NOMO-1 treated with DMSO at 0.1 percent for 48 hours (cell line): ENCODE measurements at regions not wholly inside any gene's neighbourhood (a gene's known extent, or its start where the extent isn't known, plus 50 kb on each side); places are given as distances from the start of the nearest gene placed in this dataset.

Experiments used
- DNase-seq: peaks from one replicate; lab custom pipeline; 2025; ENCODE audit not compliant: unreplicated experiment; lab: John Stamatoyannopoulos, UW

DNA sequence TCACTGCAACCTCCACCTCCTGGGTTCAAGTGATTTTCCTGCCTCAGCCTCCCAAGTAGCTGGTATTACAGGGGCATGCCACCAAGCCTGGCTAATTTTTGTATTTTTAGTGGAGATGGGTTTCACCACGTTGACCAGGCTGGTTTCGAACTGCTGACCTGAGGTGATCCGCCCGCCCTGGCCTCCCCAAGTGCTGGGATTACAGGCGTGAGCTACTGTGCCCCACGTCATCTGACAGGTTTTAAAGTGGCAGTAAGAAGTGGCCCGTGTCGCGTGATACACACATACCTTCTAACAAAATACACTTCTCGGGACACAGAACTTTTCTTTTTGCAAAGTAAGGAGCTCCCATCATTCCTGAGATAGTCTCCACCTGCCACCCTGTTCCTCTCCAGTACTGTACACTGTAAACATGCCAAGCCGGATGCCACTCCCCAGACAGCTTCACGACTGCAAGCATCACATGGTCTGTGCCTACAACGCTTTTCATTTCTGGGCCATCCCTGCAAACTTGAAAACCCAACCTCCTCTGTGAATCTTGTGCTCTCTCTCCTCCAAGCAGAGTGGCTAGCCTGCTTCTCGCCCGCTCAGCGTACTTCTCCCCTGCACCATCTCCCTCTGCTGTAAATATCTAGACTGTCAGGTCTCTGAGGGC lies 256.3 kb upstream of the KLF14 start:
- DNase-seq: no peak

DNA sequence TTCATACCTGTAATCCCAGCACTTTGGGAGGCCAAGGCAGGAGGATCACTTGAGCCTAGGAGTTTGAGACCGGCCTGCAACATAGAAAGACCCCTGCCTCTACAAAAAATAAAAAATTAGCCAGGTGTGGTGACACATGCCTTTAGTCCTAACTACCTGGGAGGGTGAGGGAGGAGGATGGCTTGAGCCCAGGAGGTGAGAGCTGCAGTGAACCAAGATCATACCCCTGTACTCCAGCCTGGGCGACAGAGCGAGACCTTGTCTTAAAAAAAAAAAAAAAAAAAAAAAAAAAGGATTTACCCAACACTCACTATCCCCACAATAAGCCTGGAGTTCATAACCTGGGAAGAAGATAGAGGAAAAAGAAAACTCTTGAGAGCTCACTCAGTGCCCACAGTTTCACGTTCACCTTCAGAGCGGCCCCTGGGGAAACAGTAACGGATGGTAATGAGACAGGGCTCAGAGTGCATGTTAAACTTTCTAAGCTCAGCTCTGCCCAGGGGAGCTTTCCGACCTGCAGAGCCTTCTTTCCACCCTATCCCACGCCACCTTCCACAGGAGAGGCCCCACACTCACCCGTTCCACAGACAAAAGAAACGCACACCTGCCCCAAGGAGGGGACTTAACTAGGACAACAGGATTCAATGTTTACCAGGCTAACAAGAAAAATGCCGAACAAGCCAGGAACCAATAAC lies 259.8 kb upstream of the KLF14 start:
- DNase-seq: no peak

DNA sequence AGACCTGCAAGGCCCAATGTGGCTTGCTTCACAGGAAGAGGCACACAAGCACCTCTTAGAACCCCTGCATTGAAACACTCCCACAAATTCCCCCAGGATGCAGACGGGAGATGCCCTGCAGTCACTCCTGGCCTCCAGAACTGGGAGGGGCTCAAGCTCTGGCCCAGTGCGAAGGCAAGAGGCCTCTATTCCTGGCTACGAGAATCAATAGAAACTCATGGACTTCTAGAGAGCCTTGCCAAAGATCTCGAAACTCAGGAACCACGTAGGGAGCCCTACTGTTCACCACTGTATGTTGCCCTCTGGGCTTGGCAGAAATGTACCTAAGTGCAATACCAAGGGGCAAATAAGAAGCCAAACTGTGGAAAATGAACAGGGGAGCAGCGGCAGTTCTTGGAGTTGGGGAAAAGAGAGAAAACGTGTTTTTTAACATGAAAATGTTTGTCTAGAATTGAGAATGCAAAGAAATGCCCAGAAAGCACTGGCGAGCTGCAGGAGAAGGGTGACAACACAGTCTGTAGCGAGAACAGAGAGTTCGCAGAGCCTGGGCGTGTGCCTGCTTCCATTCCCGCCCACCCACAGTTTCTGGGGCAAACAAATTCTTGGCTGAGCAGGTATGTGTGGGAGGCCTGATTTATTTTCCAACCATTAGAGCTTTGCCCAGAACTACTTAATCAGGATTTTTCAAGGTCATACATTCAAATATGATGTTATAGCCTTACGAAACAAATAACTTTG lies 260.5 kb upstream of the KLF14 start:
- no peak for DNase-seq

DNA sequence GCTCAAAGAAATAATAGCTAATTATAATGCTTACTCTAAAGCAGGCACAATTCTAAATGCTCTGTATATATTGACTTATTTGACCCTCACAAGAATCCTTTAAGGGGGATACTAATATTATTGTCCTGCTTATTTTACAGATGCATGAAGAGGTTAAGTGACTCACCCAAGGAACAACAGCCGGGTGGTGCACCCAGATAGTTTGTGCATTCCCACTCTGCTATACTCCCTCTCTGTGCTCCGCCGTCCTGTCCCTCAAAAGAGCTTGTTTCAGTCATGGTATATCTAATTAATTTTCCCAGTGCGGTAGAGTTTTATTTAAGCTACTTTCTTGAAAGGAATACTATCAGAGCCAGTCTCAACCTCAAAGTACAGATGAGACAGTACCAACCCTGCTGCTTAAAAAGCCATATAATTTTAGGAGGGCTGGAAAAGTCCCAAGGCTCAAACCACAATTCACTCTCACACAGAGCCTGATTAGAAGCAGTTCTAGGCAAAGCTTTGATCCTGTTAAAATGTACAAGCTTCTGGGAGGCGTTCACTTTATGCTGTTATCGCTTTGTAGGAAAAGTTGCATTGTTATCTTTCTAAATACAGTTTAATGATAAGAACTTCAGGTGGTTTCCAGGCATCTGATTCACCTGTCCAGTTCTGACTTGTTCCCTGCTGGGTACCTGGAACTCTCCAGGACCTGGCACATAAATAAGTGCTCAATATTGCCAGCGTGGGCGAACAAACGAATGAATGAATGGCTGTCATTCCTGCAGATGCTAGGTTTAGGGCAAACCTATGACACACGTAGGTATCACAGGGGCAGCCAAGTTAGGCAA lies 261.5 kb upstream of the KLF14 start:
- DNase-seq: no peak

DNA sequence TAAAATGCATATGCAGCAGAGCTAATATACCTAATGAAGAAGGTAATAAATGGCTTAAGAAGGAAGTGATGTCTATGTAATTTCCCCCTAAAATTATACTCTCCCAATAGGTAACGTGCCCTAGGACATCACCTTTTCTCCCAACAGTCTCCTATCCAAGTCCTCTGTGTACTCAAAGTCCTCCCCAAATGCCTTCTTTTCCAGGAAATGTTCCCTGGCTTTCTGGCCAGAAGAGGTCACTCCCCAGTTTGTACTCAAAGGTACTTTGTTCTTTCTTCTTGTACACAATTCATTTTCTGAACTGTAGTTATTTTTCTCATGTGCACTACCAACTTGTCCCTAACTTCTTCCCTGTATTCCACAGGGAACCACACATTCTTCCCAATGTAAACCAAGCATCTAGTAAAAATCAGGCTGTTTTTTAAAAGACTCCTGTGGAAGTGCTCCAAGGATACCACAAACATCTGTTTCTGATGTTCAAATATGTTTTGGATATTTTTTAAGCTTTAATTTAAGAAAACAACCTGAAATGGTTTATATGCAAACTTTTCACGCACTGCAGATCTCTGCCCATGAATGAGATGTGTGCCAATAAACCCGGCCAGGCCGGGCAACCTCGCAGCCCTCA lies 262.3 kb upstream of the KLF14 start:
- DNase-seq: no peak

DNA sequence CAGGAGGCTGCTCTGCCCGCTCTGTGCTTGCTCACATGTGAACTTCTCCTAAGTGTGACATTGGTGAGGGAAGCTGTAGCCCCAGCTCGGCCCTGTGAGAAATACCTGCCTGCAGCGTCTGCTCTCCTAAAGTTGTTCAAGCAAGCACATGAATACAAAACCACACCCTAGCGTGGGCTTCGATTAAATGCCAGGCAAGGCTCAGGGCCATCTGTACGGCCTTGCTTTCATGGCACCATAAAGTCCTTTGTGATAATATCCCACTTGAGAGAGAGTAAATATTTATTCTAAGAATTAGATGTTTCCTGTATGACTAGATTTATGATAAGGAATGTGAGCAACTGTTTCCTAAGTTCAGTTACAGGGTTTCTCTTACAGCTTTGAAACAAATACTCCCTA lies 262.8 kb upstream of the KLF14 start:
- no peak for DNase-seq

DNA sequence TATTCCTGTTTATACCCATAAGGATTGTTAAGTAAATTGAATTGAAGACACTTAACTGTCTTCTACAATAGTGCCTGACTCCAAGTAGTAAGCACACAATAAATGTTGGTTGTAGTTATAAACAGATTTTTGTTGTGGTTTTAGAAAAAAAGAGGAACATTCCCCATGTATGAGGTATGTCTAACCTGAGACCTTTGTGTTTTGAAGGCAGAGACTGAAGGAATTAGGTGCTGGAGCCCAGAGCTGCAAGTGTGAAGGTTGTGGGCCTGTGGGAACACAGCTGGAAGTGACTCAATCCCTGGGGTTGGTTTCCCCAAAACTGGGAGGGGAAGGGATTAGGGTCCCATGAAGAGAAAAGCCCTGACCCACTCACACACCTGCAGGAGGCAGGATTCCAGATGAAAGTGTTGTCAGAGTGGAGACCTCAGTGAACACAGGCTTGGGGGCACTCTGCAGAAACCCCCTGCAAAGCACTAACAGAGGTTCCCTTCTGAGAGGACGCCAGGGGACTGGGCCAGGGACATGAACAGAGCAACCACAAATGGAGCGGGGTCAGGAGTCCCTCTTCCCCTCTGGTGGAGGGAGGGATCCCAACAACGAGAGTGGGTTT lies 265.1 kb upstream of the KLF14 start:
- DNase-seq: no peak

DNA sequence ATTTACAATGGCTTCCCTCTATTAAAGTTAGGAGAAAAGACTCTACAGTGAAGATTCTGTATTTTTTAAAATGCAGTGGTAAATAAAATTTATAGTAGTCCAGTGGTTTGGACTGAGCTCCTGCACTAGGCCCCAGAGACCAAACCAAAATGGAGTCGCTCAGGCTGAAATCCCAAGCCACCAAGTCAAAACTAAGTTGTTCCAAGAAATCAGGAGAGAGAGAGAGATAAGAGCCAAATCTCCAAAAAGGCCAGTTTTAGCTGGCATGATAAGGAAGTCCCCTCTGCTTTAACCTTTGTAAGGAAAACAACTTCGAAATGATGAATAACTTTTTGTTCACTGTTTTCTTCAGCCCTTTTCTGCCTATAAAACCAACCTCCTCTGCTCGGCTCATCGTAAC lies 265.9 kb upstream of the KLF14 start:
- no peak for DNase-seq

DNA sequence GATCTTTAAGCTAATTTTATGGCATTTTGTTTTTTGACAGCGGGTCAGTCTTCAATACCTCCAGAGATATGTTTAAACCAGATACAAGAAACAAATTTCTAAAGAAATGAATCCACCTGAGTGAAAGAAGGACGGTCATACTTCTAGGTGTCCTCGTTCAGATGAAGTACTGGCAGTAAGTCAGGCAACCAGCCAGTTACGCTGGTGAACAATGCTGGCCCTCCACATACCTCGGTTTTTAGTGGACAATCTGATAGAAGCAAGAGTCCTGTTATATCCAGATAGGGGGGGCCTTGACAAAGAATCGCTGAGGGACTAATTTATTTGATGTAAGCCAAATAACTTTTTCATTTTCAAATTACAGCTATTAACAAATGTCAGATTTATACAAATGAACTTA lies 266.4 kb upstream of the KLF14 start:
- DNase-seq: no peak

DNA sequence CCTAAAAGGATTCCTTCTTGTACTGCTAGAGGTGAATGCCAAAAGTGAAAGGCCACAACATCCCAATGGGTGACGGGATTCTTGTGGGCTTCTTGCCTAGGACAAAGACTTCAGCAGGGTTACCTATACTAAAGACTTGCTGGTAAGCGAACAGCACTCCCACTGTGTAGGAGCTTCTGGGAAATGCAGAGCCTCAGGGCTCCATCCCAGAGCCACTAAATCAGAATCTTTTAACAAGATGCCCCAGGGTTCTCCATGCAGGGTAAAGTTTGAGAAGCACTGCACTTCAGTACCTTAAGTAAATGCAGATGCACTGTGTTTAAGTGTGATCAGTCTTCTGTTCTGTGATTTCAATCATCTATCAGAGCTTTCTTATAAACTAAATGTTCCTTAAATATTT lies 266.9 kb upstream of the KLF14 start:
- DNase-seq: no peak

DNA sequence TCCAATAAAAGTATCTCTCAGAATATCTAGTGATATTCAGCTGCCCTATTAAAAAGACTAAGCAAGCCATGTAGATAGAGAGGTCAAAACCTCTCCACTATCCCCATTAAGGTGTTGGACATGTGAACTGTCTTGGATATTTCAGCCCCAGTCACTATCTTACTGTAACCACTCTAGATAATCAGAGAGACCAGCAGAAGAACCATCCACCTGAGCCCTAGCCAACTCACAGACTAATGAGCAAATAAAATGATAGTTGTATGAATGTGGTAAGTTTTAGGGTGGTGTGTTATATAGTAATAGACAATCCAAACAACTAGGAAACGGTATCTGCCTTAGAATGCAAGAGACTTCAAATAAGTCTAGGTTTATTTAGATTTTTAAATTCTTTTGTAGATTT lies 268.6 kb upstream of the KLF14 start:
- DNase-seq: no peak

DNA sequence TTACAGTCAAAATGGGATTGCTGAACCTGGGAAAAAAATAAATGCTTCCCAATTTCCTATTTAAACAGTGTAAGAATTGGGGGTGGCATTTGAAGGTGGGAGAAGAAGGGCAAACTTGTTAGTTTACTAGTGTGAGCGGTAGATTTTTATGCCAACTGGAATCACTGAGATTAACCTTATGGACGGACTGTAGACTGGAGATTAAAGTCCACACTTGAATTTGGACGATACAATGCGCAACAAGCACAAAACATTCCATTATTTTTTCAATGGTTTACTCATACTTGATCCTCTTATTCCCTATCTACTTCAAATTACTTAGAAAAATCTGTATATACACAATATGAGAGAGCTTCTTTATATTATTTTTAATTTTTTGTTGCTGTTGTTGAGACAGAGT lies 269.6 kb upstream of the KLF14 start:
- no peak for DNase-seq

DNA sequence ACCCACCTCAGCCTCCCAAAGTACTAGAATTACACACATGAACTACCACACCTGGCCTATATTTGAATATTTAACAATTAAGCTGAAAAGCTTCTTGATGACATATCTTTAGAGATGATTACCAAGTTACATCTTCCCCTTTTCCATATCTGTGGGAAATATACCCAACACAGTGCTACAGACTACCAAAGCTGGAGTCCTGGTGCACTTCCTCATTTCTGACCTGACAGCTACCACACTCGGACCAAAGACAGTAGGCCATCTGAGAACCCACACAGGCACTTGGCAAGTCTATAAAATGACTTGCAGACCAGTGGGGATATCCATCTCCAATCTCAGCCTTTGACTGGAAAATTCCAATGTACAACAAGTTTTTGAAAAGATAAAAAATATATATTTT lies 270.4 kb upstream of the KLF14 start:
- DNase-seq: peak; percentile 61

DNA sequence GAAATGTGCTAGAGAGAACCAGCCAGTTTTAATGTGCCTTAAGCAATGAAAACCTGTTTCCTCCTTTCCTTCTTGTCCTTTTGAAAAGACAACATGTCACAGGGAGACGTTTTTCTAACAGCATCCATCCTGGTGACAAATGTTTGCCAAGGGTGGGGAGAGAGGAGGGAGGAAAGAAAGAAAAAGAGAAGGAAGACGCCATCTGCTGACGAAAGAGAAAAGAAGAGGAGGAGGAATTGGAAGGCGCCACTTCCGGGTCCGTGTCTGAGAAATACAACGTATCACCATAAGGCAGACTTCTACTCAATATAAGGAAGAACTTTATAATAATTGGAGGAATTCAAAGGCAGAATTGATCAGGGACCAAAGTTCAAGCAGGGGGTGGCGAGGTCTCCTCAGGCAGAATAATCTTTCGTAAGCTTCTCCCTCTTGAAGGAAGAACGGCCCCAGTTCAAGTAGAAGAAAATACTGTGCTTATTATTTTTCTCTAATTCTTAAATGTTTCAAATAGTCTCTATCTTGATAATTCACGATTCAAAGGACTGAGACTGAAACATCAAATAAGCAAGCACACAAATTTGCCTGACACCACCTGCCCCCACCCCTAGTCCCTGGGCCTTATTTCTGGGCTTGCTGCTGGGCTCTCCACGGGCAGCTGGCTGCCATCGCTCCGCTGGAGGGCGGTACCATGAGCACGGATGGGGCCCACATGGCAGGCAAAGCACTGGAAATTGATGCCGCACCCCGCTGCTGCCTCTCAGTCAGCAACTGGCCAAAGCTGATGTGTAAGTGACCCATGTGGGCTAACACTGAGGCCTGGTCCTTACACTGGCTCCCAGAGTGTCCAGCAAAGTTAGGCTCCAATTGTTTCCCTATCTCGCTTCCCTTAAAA lies 273.7 kb upstream of the KLF14 start:
- peak; percentile 55 for DNase-seq

DNA sequence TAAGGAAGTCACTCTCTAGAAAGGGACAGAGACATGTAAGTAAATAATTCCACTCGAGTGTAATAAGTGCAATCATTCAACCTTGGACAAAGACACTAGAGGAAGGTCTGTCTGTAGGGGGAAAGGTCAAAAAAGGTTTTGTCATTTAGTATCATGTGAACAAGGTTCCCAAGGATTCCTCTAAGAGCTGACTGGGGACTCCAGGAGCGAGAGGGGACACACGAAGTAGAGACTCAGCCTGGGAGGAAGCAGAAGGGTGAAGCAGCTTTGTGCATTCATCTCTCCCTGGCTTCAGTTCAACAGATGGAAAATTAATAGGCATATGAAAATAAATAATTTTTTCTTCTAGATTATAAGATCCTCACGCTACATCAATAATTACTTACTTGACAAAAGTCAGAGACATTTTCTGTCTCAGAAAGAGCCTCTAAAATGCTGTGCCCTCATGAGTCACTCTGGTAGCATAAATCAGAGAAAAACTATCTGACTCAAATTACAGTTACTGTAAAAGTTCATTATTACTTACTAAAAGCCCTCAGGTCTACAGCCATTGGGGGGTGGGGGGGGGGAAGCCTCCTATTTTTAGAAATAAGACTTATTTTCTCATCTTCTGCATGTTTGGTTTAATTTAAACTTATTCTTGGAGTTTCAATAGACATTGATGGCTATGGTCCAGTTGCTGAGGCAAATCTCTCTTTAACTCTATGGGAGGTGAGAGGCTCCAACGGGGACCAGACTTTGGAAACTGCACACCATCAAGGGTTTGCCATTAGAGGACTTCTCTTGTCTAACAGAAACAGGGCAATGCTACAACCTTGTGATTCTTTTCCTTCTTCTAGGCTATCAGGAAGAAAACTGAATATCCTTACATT lies 275.1 kb upstream of the KLF14 start:
- no peak for DNase-seq

DNA sequence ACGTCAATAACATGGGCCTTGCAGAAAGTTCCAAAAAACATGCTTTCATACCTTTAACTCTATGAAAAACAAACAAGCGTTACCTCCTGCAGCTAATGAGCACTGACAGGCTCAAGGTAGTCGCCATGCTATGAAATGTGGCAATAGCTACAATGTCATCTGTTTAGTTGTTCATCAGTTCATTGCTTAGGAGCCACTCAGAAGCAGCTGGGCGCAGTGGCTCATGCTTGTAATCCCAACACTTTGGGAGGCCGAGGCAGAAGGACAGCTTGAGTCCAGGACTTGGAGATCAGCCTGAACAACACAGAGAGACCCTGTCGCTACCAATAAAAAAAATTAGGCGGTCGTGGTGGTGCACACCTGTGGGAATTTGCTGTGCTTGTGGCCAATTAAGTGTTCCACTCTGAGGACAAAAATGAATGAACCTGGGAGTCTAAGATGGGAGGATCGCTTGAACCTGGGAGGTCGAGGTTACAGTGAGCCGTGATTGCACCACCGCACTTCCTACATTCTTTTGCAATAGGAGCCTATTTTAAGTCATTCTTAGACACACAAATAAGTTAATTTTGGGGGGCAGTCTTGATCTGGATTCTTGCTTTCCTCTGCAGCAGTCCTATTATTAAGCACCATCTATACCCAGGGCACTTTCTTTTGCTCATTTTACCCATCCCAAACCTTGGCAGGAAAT lies 276.2 kb upstream of the KLF14 start:
- peak; percentile 31 for DNase-seq

DNA sequence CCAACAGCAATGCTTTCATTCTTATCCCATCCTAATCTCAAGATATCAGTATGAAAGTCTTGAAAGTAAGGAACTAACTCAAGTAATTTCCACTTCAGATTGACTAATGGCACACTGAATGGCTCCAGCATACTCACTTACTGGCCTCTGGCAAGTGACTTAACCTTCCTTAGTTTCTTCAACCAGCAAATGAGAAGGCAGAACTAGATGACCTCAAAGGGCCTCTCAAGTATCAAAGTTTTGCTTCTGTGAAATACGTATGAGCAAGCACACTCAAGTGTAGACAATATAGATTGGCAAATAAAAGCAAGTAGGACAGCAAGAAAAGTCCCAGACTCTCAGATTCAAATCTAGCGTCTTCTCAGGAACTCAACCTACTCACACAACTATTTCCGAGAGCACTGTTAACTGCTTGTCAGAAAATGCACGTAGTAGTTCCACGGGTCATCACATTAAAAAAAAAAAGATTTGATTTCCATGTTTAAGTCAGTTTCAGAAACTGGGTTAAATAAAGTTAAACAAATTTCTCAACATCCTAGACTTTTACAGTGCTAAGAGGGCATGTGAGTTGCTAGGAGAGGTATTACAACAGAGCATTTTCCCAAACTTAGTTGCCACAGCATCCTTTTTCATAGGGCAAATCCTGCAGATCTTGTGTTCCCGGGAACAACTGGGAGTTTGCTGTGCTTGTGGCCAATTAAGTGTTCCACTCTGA lies 276.9 kb upstream of the KLF14 start:
- DNase-seq: peak; percentile 34

DNA sequence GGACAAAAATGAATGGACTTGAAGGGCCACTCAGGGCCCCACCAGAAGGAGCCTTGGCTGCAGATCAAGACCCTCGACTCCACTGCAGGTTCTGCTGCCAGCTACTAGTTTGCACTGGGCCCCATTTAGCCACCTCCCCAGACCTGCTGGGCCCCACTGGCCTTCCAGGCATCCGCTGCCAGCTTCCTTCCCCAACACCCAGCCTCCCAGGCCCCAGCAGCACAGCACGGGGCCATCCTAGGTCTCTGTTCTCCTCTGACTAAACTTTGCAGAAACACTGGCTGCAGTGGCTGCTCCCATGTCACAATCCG lies 277.4 kb upstream of the KLF14 start:
- no peak for DNase-seq
